A673 (cell line): ENCODE measurements at regions not wholly inside any gene's neighbourhood (a gene's known extent, or its start where the extent isn't known, plus 50 kb on each side); places are given as distances from the start of the nearest gene placed in this dataset.

Experiments used
- BruUV-seq: library from RNA; stranded (reverse); fragments of 400-500 nt; replicated peaks from 2 replicates; lab custom pipeline; 2021; lab: Mats Ljungman, UMichigan
- CTCF ChIA-PET: fragments of 300-600 bp; sonication (Branson Sonifier 250); formaldehyde crosslinking; loops from one replicate; lab custom pipeline; 2022; ENCODE audit warnings: antibody characterized with exemption; lab: Charles Lee
- POLR2A ChIA-PET: fragments of 300-600 bp; sonication (Branson Sonifier 250); formaldehyde crosslinking; loops from one replicate; lab custom pipeline; 2022; ENCODE audit warnings: antibody characterized with exemption; ENCODE audit not compliant: low non-redundant PET; lab: Charles Lee
- DNase-seq: peaks from one replicate; pipeline ENCODE4 v3.0.0-alpha.2; 2015; ENCODE audit warnings: low spot score
- H3K27ac ChIP-seq: fragments of 200-600 bp; sonication (generic); 2 replicates; pipeline ENCODE4 v1.5.1; 2016; ENCODE audit warnings: mixed run types, low read depth, mild to moderate bottlenecking, mixed read lengths, antibody characterized with exemption, low read length; ENCODE audit not compliant: poor library complexity, severe bottlenecking
- H3K27me3 ChIP-seq: fragments of 200-600 bp; sonication (generic); replicated peaks from 2 replicates; pipeline ENCODE4 v1.6.1; 2017; ENCODE audit warnings: mixed run types, low read depth, mild to moderate bottlenecking, mixed read lengths, antibody characterized with exemption, low read length; ENCODE audit not compliant: insufficient read depth, poor library complexity
- H3K36me3 ChIP-seq: fragments of 200-600 bp; sonication (generic); 2 replicates; pipeline ENCODE4 v1.6.1; 2016; ENCODE audit warnings: mixed run types, mild to moderate bottlenecking, mixed read lengths, antibody characterized with exemption, low read length; ENCODE audit not compliant: insufficient read depth, poor library complexity, severe bottlenecking
- H3K4me1 ChIP-seq: fragments of 200-600 bp; sonication (generic); 2 replicates; pipeline ENCODE4 v1.6.1; 2017; ENCODE audit warnings: mixed run types, mild to moderate bottlenecking, mixed read lengths, antibody characterized with exemption, low read length; ENCODE audit not compliant: insufficient read depth, poor library complexity, severe bottlenecking
- H3K4me3 ChIP-seq: fragments of 200-600 bp; sonication (generic); 2 replicates; pipeline ENCODE4 v1.5.1; 2016; ENCODE audit warnings: low read depth, mixed run types, mild to moderate bottlenecking, mixed read lengths, low read length; ENCODE audit not compliant: poor library complexity, severe bottlenecking
- H3K9me3 ChIP-seq: fragments of 200-600 bp; sonication (generic); 2 replicates; pipeline ENCODE4 v1.6.1; 2016; ENCODE audit warnings: mixed run types, low read depth, mild to moderate bottlenecking, mixed read lengths, antibody characterized with exemption, low read length; ENCODE audit not compliant: poor library complexity, severe bottlenecking
- EZH2 ChIP-seq: fragments of 200-600 bp; sonication (generic); IDR thresholded peaks from 2 replicates; pipeline ENCODE4 v1.6.1; 2017; ENCODE audit warnings: borderline replicate concordance, low read depth, mild to moderate bottlenecking, mixed read lengths, antibody characterized with exemption, low read length; ENCODE audit not compliant: poor library complexity, severe bottlenecking
- intact Hi-C: fragments of 100-400 bp; cut with micrococcal nuclease; formaldehyde crosslinking; loops from one replicate; pipeline ENCODE4 v1.10.0; 2022; ENCODE audit not compliant: unreplicated experiment
- TF ChIP-seq, protein P1 (sequence below): fragments of 300-800, 200-600 bp; sonication (generic); conservative IDR thresholded peaks from 2 replicates; pipeline ENCODE4 v1.5.1; 2017; ENCODE audit warnings: low read depth, mild to moderate bottlenecking, antibody characterized with exemption, low read length, moderate library complexity, mixed read lengths

DNA sequence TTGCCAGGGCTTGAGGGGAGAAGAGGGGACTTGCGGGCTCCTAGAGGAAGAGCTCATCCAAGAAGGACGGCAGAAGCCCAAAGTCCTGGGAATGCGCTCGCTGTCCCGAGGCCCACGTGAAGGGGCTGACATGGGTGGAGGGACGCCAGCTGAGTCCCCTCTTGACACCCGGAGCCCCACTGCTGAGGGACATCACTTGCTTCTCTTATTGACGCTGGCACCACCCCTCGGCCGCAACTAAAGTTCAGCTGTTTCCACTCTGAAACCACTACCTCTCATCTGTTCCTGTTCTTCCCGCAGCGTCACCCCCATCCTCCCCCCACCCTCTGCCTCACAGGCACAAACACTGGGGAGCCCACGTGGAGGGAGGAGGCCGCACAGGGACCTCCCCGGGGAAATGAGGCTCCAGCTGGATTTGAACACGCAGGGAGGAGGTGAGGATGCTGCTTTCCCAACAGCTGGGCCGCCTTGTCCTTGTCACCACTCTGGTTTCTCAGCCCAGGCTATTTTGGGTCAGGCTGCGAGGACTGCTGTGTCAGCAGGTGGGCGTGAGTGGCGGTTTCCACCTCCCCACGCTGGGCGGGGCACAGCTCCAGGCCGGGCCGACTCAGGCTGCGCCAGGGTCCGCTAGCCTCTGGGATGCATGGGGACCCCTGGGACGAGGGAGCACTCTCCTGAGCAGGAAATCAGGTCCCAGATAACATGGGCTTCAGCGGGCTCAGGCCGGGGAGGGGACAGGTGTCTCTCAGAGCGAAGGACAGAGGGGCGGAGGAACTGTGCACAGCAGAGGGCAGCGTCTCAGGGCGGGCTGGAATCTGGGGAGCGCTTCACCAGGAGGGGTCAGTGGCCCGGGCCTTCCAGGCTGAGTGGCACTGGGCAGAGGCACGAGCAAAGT lies 156.3 kb downstream of the ZNF248 start:
- Histone ChIP-seq H3K9me3 (peaks cover 13% of the 10 kb centered on the region), H3K4me3 (no peak overlapping the region)
- CTCF ChIA-PET, result no interaction called here

DNA sequence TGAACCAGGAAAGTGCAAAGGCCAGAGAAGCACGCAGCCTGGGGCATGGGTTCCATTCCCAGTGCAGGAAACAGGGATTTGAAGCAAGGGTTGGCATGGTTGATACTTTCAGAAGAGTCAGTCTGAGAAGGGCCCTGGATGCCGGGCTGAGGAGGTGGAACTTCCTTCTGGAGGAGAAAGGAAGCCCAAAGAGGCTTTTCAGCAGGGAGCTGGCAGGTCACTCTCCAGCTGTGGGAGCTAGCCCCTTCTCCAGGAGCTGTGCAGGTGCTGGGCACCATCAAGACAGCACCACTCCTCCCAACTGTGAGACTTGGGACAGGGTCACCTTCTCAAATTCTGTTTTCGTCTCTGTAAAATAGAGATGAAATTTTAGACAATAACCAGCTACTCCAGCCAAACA lies 169.8 kb downstream of the ZNF248 start:
- Histone ChIP-seq H3K4me3 (no peak overlapping the region), H3K27ac (no peak overlapping the region), H3K27me3 (no peaks in the 10 kb centered on the region), H3K4me1 (no peaks in the 10 kb centered on the region), H3K36me3 (no peaks in the 10 kb centered on the region), H3K9me3 (peaks cover 33% of the 10 kb centered on the region)
- ChIA-PET POLR2A (no interaction called here), CTCF (no interaction called here)
- intact Hi-C loops, result no loop called here
- BruUV-seq, result no TSS peak
- DNase-seq, result no peak
- TF ChIP-seq, protein P1, sequence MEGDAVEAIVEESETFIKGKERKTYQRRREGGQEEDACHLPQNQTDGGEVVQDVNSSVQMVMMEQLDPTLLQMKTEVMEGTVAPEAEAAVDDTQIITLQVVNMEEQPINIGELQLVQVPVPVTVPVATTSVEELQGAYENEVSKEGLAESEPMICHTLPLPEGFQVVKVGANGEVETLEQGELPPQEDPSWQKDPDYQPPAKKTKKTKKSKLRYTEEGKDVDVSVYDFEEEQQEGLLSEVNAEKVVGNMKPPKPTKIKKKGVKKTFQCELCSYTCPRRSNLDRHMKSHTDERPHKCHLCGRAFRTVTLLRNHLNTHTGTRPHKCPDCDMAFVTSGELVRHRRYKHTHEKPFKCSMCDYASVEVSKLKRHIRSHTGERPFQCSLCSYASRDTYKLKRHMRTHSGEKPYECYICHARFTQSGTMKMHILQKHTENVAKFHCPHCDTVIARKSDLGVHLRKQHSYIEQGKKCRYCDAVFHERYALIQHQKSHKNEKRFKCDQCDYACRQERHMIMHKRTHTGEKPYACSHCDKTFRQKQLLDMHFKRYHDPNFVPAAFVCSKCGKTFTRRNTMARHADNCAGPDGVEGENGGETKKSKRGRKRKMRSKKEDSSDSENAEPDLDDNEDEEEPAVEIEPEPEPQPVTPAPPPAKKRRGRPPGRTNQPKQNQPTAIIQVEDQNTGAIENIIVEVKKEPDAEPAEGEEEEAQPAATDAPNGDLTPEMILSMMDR, result no peak
- no peak for TF ChIP-seq EZH2

More for the DNA sequence above, 156.3 kb downstream of the ZNF248 start:
- TF ChIP-seq EZH2, result no peak
- POLR2A ChIA-PET, result no interaction called here
- intact Hi-C loops, result no loop called here
- no TSS peak for BruUV-seq
- no peak for DNase-seq
- no peaks in the 10 kb centered on the region for H3K27me3 ChIP-seq
- no peaks in the 10 kb centered on the region for H3K4me1 ChIP-seq
- H3K36me3 ChIP-seq, result no peaks in the 10 kb centered on the region
- no peak overlapping the region for H3K27ac ChIP-seq

DNA sequence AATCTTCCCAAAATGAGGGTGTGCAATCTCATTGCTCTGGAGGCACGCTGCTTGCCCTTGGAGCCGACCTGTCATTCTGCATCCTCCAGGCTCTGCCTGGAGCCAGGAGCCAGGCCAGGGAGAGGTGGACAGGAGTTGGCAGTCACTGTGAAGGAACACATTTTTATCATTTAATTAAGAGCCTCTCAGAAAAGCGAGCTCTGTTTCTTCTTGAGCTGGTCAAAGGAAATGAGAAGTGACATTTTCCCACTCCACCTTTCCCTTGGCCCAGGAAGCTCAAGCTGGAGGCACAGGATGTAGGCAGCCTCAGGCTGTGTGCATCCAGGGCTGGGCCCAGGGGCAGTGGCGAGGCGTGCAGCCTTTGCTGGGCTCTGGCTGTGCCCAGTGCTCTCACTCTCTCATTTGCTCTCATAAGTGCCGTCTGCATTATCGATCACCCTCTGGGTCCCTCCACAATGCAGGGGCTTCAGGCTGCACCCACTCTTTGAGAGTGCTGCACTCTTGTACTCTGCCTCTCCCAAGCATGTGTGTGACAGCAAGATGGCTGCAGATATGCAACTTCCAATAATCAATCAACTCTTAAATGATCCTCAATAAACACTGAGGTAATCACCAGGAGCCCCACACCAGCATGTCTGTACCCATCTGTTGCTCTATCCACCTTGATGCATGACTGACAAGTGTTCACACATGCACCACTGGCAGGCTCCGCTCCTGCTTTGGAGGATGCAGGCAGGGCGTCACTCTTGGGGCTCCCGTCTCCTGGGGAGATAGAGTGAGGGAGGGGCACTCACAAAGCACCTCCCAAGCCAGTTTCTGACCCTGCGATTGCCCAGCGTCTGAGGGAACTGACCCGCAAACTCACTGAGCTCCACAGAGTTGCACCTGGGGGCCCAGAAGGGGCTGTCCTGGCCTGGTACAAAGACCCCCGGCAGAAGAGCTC lies 171.4 kb downstream of the ZNF248 start:
- intact Hi-C loops, result no loop called here
- H3K9me3 ChIP-seq, result peaks cover 46% of the 10 kb centered on the region
- no peaks in the 10 kb centered on the region for H3K4me1 ChIP-seq
- no peaks in the 10 kb centered on the region for H3K36me3 ChIP-seq
- no peak overlapping the region for H3K4me3 ChIP-seq
- CTCF ChIA-PET, result no interaction called here
- POLR2A ChIA-PET, result no interaction called here
- TF ChIP-seq, protein P1, result no peak
- TF ChIP-seq EZH2, result no peak
- H3K27me3 ChIP-seq, result no peaks in the 10 kb centered on the region
- no peak for DNase-seq
- no TSS peak for BruUV-seq
- no peak overlapping the region for H3K27ac ChIP-seq
